GM18520 (cell line): ENCODE measurements at regions not wholly inside any gene's neighbourhood (a gene's known extent, or its start where the extent isn't known, plus 50 kb on each side); places are given as distances from the start of the nearest gene placed in this dataset.
"Not testable (repeated sequence)": the region's sequence is repeated elsewhere in the genome, so short reads cannot be mapped to it uniquely, and the experiment has no call there.

ENCODE experiments used
- ATAC-seq: cut with Tn5 transposase; IDR thresholded peaks from one replicate; pipeline ENCODE4 v1.9.1; 2021; ENCODE audit not compliant: unreplicated experiment

GRCh38 chr2:146584316-146584715, 1260.5 kb upstream of the ACVR2A start:
- no peak for ATAC-seq

- no peak for ATAC-seq
Measured at GRCh38 chr2:146579147-146579930, 1265.5 kb upstream of the ACVR2A start.

- ATAC-seq = no peak
Measured at GRCh38 chr2:146576339-146577111, 1268.3 kb upstream of the ACVR2A start.

- ATAC-seq = no peak
Measured at GRCh38 chr2:146572598-146572997, 1272.2 kb upstream of the ACVR2A start.

- no peak for ATAC-seq
Measured at GRCh38 chr2:146561996-146562395, 1282.8 kb upstream of the ACVR2A start.

- ATAC-seq = no peak
Measured at GRCh38 chr2:146547236-146547635, 1297.6 kb upstream of the ACVR2A start.

GRCh38 chr2:146544701-146545100, 1300.1 kb upstream of the ACVR2A start:
- ATAC-seq = no peak

- no peak for ATAC-seq
Measured at GRCh38 chr2:146541896-146542295, 1302.9 kb upstream of the ACVR2A start.

GRCh38 chr2:146540271-146540932, 1304.4 kb upstream of the ACVR2A start:
- no peak for ATAC-seq

- not testable (repeated sequence) for ATAC-seq
Measured at GRCh38 chr2:146539739-146540138, 1305.1 kb upstream of the ACVR2A start.

- ATAC-seq = no peak
Measured at GRCh38 chr2:146537477-146537876, 1307.4 kb upstream of the ACVR2A start.

GRCh38 chr2:146532509-146533147, 1312.2 kb upstream of the ACVR2A start:
- ATAC-seq = no peak

- ATAC-seq = no peak
Measured at GRCh38 chr2:146532009-146532408, 1312.8 kb upstream of the ACVR2A start.

GRCh38 chr2:146530886-146531285, 1313.9 kb upstream of the ACVR2A start:
- no peak for ATAC-seq

- ATAC-seq = no peak
Measured at GRCh38 chr2:146527166-146527565, 1317.7 kb upstream of the ACVR2A start.

GRCh38 chr2:146523196-146523595, 1321.6 kb upstream of the ACVR2A start:
- ATAC-seq = no peak

GRCh38 chr2:146506851-146507250, 1338.0 kb upstream of the ACVR2A start:
- no peak for ATAC-seq

- ATAC-seq = no peak
Measured at GRCh38 chr2:146503366-146503765, 1341.5 kb upstream of the ACVR2A start.

- ATAC-seq = no peak
Measured at GRCh38 chr2:146496248-146496647, 1348.6 kb upstream of the ACVR2A start.

GRCh38 chr2:146489386-146489785, 1355.4 kb upstream of the ACVR2A start:
- no peak for ATAC-seq

GRCh38 chr2:146481629-146482028, 1363.2 kb upstream of the ACVR2A start:
- no peak for ATAC-seq
